SU-DHL-6 (cell line): ENCODE measurements at regions not wholly inside any gene's neighbourhood (a gene's known extent, or its start where the extent isn't known, plus 50 kb on each side); places are given as distances from the start of the nearest gene placed in this dataset.

ENCODE experiments used
- H2AFZ ChIP-seq: fragments of 200-600 bp; sonication (generic); 2 replicates; pipeline ENCODE4 v1.6.1; 2014; ENCODE audit warnings: low read depth, mild to moderate bottlenecking, moderate library complexity, mixed read lengths, antibody characterized with exemption, low read length; ENCODE audit not compliant: severe bottlenecking
- H3F3A ChIP-seq: fragments of 200-600 bp; shearing (Covaris generic); 2 replicates; pipeline ENCODE4 v1.6.0; 2016; ENCODE audit warnings: antibody characterized with exemption, mild to moderate bottlenecking; ENCODE audit not compliant: insufficient read depth
- H3K27ac ChIP-seq: fragments of 200-600 bp; sonication (generic); 2 replicates; pipeline ENCODE4 v1.5.1; 2016; ENCODE audit warnings: low read depth, mild to moderate bottlenecking, low read length, moderate library complexity, mixed read lengths
- H3K27me3 ChIP-seq: fragments of 200-600 bp; sonication (generic), shearing (Covaris generic); 2 replicates; pipeline ENCODE4 v1.6.0; 2014; ENCODE audit warnings: mild to moderate bottlenecking, low read length
- H3K36me3 ChIP-seq: fragments of 200-600 bp; sonication (generic); 2 replicates; pipeline ENCODE4 v1.6.1; 2014; ENCODE audit warnings: mild to moderate bottlenecking, low read length, mixed read lengths
- H3K4me2 ChIP-seq: fragments of 300-600, 200-600 bp; shearing (Covaris generic), sonication (generic); 2 replicates; pipeline ENCODE4 v1.6.0; 2014; ENCODE audit warnings: low read length, low read depth, mild to moderate bottlenecking; ENCODE audit not compliant: poor library complexity, severe bottlenecking
- H3K4me3 ChIP-seq: fragments of 200-600 bp; sonication (generic); 2 replicates; pipeline ENCODE4 v1.5.1; 2014; ENCODE audit warnings: antibody characterized with exemption, low read length, mild to moderate bottlenecking, mixed read lengths; ENCODE audit not compliant: insufficient read depth, poor library complexity, severe bottlenecking
- H3K79me2 ChIP-seq: fragments of 200-600 bp; sonication (generic); 2 replicates; pipeline ENCODE4 v1.6.1; 2014; ENCODE audit warnings: mild to moderate bottlenecking, low read length, moderate library complexity; ENCODE audit not compliant: insufficient read depth
- H3K9ac ChIP-seq: fragments of 200-600 bp; sonication (generic); 2 replicates; pipeline ENCODE4 v1.7.0; 2014; ENCODE audit warnings: mild to moderate bottlenecking, low read length
- H3K9me2 ChIP-seq: fragments of 200-600 bp; sonication (generic); replicated peaks from 2 replicates; pipeline ENCODE4 v1.6.1; 2014; ENCODE audit warnings: low read length; ENCODE audit not compliant: insufficient read depth
- H3K9me3 ChIP-seq: fragments of 200-600 bp; sonication (generic); 2 replicates; pipeline ENCODE4 v1.6.1; 2014; ENCODE audit warnings: low read length, mixed read lengths; ENCODE audit not compliant: insufficient read depth
- H4K20me1 ChIP-seq: fragments of 200-600 bp; sonication (generic); 2 replicates; pipeline ENCODE4 v1.6.1; 2014; ENCODE audit warnings: low read depth, mild to moderate bottlenecking, antibody characterized with exemption, low read length, moderate library complexity, mixed read lengths
- EZH2phosphoT487 ChIP-seq: fragments of 200-600 bp; sonication (generic), shearing (Covaris generic); conservative IDR thresholded peaks from 2 replicates; pipeline ENCODE4 v1.6.1; 2018; ENCODE audit warnings: mild to moderate bottlenecking, antibody characterized with exemption, low read length, moderate library complexity, mixed read lengths
- TF ChIP-seq, protein P1 (sequence below): fragments of 200-600 bp; sonication (generic); IDR thresholded peaks from one replicate; pipeline ENCODE4 v1.5.1; 2017; ENCODE audit warnings: antibody characterized with exemption, mild to moderate bottlenecking, low read length, moderate library complexity; ENCODE audit not compliant: insufficient read depth, poor library complexity, severe bottlenecking

GRCh38 chr5:118247458-118247857, 740.9 kb downstream of the DTWD2 start:
- Histone ChIP-seq H4K20me1 (no peaks in the 10 kb centered on the region), H3K9ac (no peak overlapping the region), H3K27ac (no peak overlapping the region), H3K27me3 (no peaks in the 10 kb centered on the region), H3K9me3 (no peaks in the 10 kb centered on the region), H3K9me2 (no peaks in the 10 kb centered on the region), H2AFZ (no peak overlapping the region), H3K4me3 (no peak overlapping the region), H3K36me3 (0 out of 2 replicates have a peak, but pooled peaks cover 3% of the 10 kb centered on the region), H3K79me2 (no peaks in the 10 kb centered on the region), H3F3A (no peaks in the 10 kb centered on the region), H3K4me2 (no peak overlapping the region)
- no peak for TF ChIP-seq EZH2phosphoT487
- TF ChIP-seq, protein P1, sequence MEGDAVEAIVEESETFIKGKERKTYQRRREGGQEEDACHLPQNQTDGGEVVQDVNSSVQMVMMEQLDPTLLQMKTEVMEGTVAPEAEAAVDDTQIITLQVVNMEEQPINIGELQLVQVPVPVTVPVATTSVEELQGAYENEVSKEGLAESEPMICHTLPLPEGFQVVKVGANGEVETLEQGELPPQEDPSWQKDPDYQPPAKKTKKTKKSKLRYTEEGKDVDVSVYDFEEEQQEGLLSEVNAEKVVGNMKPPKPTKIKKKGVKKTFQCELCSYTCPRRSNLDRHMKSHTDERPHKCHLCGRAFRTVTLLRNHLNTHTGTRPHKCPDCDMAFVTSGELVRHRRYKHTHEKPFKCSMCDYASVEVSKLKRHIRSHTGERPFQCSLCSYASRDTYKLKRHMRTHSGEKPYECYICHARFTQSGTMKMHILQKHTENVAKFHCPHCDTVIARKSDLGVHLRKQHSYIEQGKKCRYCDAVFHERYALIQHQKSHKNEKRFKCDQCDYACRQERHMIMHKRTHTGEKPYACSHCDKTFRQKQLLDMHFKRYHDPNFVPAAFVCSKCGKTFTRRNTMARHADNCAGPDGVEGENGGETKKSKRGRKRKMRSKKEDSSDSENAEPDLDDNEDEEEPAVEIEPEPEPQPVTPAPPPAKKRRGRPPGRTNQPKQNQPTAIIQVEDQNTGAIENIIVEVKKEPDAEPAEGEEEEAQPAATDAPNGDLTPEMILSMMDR = no peak

GRCh38 chr5:118243613-118244012, 744.7 kb downstream of the DTWD2 start:
- no peaks in the 10 kb centered on the region for H3K36me3 ChIP-seq
- H3F3A ChIP-seq = no peaks in the 10 kb centered on the region
- no peak overlapping the region for H3K4me2 ChIP-seq
- H4K20me1 ChIP-seq = no peaks in the 10 kb centered on the region
- H2AFZ ChIP-seq = no peak overlapping the region
- H3K9me2 ChIP-seq = no peaks in the 10 kb centered on the region
- H3K9ac ChIP-seq = no peak overlapping the region
- TF ChIP-seq, protein P1 = no peak
- no peak for TF ChIP-seq EZH2phosphoT487
- no peaks in the 10 kb centered on the region for H3K79me2 ChIP-seq
- H3K27ac ChIP-seq = no peak overlapping the region
- no peaks in the 10 kb centered on the region for H3K9me3 ChIP-seq
- no peak overlapping the region for H3K4me3 ChIP-seq
- H3K27me3 ChIP-seq = no peaks in the 10 kb centered on the region

DNA sequence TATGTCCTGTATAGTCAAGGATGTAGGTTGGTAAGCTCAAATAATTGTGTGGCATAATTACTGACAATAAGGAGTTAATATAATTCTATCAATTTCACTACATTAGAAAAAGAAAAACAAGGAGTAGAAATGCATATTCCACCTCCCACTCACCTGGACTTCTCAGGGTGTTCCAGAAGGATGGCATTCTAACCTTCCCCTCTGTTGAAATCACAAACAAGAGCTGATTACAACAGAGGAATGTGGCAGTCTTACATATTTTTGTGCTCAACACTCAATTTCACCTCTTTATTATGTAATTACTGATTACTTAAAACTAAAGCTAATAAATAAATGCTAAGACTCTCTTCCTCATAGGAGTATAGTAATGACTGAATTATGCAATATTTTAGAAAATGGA, 745.3 kb downstream of the DTWD2 start:
- TF ChIP-seq, protein P1 = no peak
- no peak for TF ChIP-seq EZH2phosphoT487
- H4K20me1 ChIP-seq = no peaks in the 10 kb centered on the region
- H3K4me3 ChIP-seq = no peak overlapping the region
- H3K9me3 ChIP-seq = no peaks in the 10 kb centered on the region
- no peak overlapping the region for H3K9ac ChIP-seq
- no peaks in the 10 kb centered on the region for H3K9me2 ChIP-seq
- no peaks in the 10 kb centered on the region for H3K27me3 ChIP-seq
- H3K79me2 ChIP-seq = no peaks in the 10 kb centered on the region
- no peaks in the 10 kb centered on the region for H3K36me3 ChIP-seq
- no peak overlapping the region for H2AFZ ChIP-seq
- H3K27ac ChIP-seq = no peak overlapping the region
- H3F3A ChIP-seq = no peaks in the 10 kb centered on the region
- H3K4me2 ChIP-seq = no peak overlapping the region
